ENCODE measurements at regions not wholly inside any gene's neighbourhood (a gene's known extent, or its start where the extent isn't known, plus 50 kb on each side); places are given as distances from the start of the nearest gene placed in this dataset.

- peaks cover 0 to 2% (median 0%) of the 10 kb centered on the region in 4 donors for H3K27me3 ChIP-seq (ENCODE audit: control insufficient read depth in 4 of 4, insufficient read depth in 4 of 4, low read length in 3 of 4)
- no peak for DNase-seq (ENCODE audit: low spot score)
Observed at GRCh38 chr5:62046191-62046590, 259.8 kb upstream of the KIF2A start.

GRCh38 chr5:62051747-62052146 is 254.3 kb upstream of the KIF2A start:
- 100% methylated on average over 1 of the region's 1 CpG for WGBS
- Histone ChIP-seq H3K36me3 (ENCODE audit: control insufficient read depth in 4 of 4, insufficient read depth in 3 of 4, low read depth in 1 of 4, low read length in 3 of 4) (no peaks in the 10 kb centered on the region), H3K4me3 (ENCODE audit: low read depth in 1 of 3, low read length in 3 of 3) (no peak overlapping the region), H3K9ac (ENCODE audit: low read depth in 1 of 2, low read length in 2 of 2) (no peak overlapping the region), H3K27me3 (ENCODE audit: control insufficient read depth in 4 of 4, insufficient read depth in 4 of 4, low read length in 3 of 4) (peaks cover 0 to 2% (median 0%) of the 10 kb centered on the region in 4 donors), H3K4me1 (ENCODE audit: control insufficient read depth in 4 of 4, insufficient read depth in 4 of 4, low read length in 3 of 4) (no peaks in the 10 kb centered on the region), H3K27ac (ENCODE audit: low read depth in 1 of 2, low read length in 2 of 2) (no peak overlapping the region), H3K9me3 (ENCODE audit: control insufficient read depth in 4 of 4, low read length in 3 of 4) (peaks cover 0 to 3% (median 0%) of the 10 kb centered on the region in 4 donors)
- no peak for DNase-seq (ENCODE audit: low spot score)
- TF ChIP-seq FOXA1 (IDR thresholded peaks at IDR 0.05) (no peak), HNF4G (IDR thresholded peaks at IDR 0.05) (no peak), NR2F2 (IDR thresholded peaks at IDR 0.05) (no peak), REST (IDR thresholded peaks at IDR 0.05) (no peak), YY1 (IDR thresholded peaks at IDR 0.05) (no peak)

More at GRCh38 chr5:62046191-62046590, 259.8 kb upstream of the KIF2A start:
- Histone ChIP-seq H3K36me3 (ENCODE audit: control insufficient read depth in 4 of 4, insufficient read depth in 3 of 4, low read depth in 1 of 4, low read length in 3 of 4) (no peaks in the 10 kb centered on the region), H3K4me3 (ENCODE audit: low read depth in 1 of 3, low read length in 3 of 3) (no peak overlapping the region), H3K27ac (ENCODE audit: low read depth in 1 of 2, low read length in 2 of 2) (no peak overlapping the region), H3K9me3 (ENCODE audit: control insufficient read depth in 4 of 4, low read length in 3 of 4) (peaks cover 0 to 3% (median 1%) of the 10 kb centered on the region in 4 donors), H3K9ac (ENCODE audit: low read depth in 1 of 2, low read length in 2 of 2) (no peak overlapping the region), H3K4me1 (ENCODE audit: control insufficient read depth in 4 of 4, insufficient read depth in 4 of 4, low read length in 3 of 4) (no peaks in the 10 kb centered on the region)
- TF ChIP-seq FOXA1 (IDR thresholded peaks at IDR 0.05) (no peak), MAX (IDR thresholded peaks at IDR 0.05) (no peak), GABPA (IDR thresholded peaks at IDR 0.05 in 1 of 2, conservative IDR thresholded peaks at IDR 0.05 in 1 of 2) (no peak), RAD21 (IDR thresholded peaks at IDR 0.05) (no peak), REST (IDR thresholded peaks at IDR 0.05) (no peak), SP1 (IDR thresholded peaks at IDR 0.05) (no peak)
- 59% methylated on average over 1 of the region's 1 CpG for WGBS

- Histone ChIP-seq H3K9me3 (ENCODE audit: control insufficient read depth in 4 of 4, low read length in 3 of 4) (no peaks in the 10 kb centered on the region), H3K4me3 (ENCODE audit: low read depth in 1 of 3, low read length in 3 of 3) (no peak overlapping the region), H3K9ac (ENCODE audit: low read depth in 1 of 2, low read length in 2 of 2) (no peak overlapping the region), H3K36me3 (ENCODE audit: control insufficient read depth in 4 of 4, insufficient read depth in 3 of 4, low read depth in 1 of 4, low read length in 3 of 4) (no peaks in the 10 kb centered on the region), H3K27me3 (ENCODE audit: control insufficient read depth in 4 of 4, insufficient read depth in 4 of 4, low read length in 3 of 4) (peaks cover 0 to 3% (median 0%) of the 10 kb centered on the region in 4 donors), H3K27ac (ENCODE audit: low read depth in 1 of 2, low read length in 2 of 2) (no peak overlapping the region), H3K4me1 (ENCODE audit: control insufficient read depth in 4 of 4, insufficient read depth in 4 of 4, low read length in 3 of 4) (no peaks in the 10 kb centered on the region)
- WGBS: 46% methylated on average over 2 of the region's 2 CpGs
- no peak for DNase-seq (ENCODE audit: low spot score)
- TF ChIP-seq RXRA (IDR thresholded peaks at IDR 0.05) (no peak), YY1 (IDR thresholded peaks at IDR 0.05) (no peak), JUND (IDR thresholded peaks at IDR 0.05) (no peak), ZBTB33 (IDR thresholded peaks at IDR 0.05) (no peak), REST (IDR thresholded peaks at IDR 0.05) (no peak), RAD21 (IDR thresholded peaks at IDR 0.05) (no peak), HNF4G (IDR thresholded peaks at IDR 0.05) (no peak), HNF4A (conservative IDR thresholded peaks at IDR 0.05) (no peak), NR2F2 (IDR thresholded peaks at IDR 0.05) (no peak), GABPA (IDR thresholded peaks at IDR 0.05 in 1 of 2, conservative IDR thresholded peaks at IDR 0.05 in 1 of 2) (no peak)
Observed at GRCh38 chr5:62059960-62060359, 246.0 kb upstream of the KIF2A start.
